ENCODE measurements at regions not wholly inside any gene's neighbourhood (a gene's known extent, or its start where the extent isn't known, plus 50 kb on each side); places are given as distances from the start of the nearest gene placed in this dataset.
"Not testable (repeated sequence)": the region's sequence is repeated elsewhere in the genome, so short reads cannot be mapped to it uniquely, and the experiment has no call there.

DNA sequence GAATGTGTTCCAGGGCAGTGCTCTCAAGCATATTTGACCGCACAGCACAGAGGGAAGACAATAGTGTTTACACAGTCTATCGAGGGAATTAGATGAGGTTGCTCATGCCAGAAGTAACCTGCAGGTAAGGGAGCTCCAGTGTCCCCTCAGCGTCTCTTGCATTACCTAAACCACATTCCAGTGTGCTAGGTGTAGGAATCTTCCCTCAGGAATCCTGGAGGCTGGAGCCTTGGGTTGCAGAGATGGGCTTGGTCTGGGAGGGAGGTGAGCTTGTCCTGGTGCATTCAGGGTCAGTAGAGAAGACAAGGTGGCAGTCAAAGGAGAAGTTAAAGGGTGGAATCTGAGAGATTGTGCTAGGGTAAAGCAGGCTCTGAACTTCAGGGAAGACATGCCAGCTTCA is 56.3 kb downstream of the SOX14 start:
- DNase-seq, result no peak

DNA sequence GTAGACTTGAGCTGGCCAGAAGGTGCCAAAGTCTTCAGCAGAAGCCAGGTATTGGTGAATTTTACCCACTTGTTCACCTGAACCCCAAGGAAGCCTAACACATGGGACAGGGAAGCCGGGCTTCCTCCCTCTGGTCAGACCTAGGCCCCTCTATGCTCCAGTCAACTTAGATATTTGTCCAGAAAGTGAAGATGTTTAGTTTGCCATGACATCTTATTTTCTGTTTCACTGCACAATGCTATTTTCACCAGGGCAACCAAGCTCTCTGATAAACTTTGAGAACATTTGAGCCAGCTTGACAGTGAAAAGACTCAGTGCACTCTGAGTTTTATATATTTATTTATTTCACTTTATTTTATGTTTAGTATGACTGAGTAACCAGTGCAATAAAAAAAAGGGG is 71.0 kb downstream of the SOX14 start:
- no peak for DNase-seq

DNA sequence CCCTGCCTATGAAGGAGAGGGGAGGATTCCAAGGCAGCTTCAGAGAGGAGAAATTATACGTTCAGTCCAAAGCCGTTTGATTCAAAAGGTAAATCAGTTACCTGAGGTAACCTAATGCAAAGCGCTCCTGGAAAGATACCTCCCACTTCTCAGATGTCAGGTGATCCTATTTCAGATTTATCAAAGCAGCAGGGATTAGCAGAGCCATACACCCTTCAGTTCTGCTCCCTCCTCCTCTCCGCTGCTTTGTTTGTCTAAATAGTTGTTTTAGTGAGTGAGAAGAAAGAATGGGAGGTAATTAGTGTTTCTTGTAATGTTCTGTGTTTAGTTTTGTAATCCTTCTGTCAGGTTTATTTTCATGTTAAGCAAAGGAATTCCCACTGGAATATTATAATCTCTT is 81.1 kb downstream of the SOX14 start:
- no peak for DNase-seq

DNA sequence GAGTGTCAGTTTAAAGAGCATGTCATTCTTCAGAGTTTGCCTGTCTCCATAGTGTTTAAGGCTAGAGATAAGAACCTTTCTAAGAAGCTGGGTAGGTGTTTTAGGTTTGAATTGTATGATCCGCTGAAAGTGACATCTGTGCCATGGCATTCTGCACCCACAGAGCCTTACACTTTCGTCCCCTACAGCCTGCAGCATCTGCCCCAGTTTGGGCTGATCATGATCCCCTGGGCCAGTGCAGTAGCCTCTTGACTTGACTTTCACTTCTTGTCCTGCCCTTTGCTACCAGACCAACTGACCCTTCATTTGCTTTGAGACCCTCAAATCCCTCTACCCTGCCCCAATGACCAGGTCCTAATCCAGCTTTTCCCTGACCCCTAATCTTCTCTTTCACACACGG is 81.6 kb downstream of the SOX14 start:
- no peak for DNase-seq

DNA sequence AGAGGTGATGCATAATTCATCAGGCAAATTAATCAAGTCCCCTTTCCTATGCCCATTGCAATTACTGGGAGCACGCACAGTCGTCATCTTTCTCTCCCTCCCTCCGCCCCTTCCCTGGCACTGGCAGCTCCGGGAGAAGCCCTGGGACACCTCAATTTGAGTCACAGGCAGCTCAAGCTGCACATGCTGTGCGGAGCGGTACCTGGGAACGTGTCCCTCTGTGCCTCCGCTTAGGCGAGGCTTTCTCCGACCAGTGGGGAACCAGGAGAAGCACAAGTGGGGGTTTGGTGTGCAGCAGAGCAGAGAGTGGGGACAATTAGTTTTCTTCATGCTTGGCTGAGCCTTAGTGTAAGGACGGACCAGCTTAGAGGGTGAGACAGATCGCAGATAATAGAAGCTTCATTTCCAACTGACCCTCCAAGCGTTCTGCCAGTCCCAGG is 88.3 kb downstream of the SOX14 start:
- no peak for DNase-seq

DNA sequence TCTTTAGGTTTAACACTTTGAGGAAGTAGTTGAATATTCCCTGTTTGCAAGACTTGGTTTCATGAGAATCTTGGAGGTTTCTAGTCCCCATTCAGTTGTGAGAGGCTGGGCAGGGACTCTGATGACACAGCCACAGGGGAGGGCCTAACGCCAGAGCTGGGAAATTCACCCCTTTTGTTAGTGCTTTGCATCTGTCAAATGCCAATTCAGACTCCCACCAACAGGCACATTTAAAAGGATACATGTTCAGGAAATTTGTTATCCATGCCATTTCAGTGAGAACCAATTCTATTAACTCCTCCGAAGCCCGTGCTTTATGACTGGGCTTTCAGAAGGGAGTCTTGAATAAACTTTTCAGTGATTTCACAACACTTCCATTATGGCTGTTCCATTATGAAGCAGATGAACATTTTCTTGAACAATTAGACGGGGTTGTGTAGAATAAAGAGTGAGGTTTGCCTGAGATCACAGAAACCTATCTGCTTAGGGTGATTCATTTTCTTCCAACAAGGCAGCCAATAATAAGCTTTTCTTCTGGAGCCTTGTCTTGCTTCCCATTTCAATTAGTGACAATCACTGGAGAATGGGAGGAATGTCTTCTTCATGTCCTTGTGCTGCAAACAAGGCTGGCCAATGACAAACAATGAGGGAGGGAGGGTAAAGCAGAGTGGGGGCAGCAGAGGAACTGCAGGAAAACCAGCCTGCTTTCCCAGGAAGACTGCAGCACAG is 90.6 kb downstream of the SOX14 start:
- DNase-seq, result no peak

DNA sequence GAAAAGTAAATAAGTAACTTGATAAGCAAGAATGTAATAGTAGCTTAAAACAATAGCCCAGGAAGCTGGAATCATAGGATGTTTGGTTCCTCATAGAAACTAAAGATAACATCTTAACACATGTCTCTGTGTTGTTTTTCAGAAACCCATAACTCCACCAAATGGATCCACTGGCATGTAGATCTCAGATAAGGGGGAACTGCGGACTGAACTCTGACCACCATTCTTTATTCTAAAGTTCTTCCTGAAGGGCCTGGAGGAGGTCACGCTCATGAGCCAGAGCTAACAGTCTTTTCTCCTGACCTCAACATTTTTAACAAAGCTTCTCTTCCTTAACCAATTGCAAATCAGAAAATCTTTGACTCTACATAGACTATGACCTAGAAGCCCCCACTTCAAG is 101.9 kb downstream of the SOX14 start:
- no peak for DNase-seq

DNA sequence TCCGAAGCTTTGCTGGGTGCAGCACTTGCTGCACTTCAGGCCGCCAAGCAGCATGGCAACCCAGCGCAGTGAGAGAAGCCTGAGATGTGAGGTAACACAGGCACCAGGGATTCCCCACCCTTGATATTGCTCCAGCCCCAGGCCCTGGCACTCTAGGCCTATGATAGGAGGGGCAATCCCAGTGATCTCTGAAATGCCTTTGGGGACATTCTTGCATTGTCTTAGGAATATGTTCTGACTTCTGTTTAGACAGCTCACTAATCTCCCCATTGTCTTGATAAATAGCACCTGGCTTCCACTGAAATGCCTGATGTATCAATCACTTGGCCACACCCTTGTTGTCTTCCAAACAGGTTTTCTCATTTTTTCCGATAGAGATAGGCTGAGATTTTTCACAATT is 102.8 kb downstream of the SOX14 start:
- no peak for DNase-seq

DNA sequence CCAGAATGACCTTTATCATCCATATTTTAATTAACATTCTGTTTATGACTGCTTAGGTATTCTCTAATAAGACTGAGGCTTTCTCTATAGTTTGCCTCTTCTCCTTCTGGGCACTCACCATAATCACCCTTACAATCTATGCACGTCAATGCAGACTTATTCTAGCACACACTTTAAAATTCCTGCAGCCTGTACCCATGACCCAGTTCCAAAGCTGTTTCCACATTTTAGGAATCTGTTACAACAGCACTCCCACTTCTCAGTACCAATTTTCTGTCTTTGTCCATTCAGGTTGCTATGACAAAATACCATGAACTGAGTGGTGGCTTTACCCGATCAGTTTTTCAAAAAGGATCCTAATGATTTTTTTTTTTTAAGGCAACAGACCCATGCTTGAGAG is 103.5 kb downstream of the SOX14 start:
- no peak for DNase-seq

DNA sequence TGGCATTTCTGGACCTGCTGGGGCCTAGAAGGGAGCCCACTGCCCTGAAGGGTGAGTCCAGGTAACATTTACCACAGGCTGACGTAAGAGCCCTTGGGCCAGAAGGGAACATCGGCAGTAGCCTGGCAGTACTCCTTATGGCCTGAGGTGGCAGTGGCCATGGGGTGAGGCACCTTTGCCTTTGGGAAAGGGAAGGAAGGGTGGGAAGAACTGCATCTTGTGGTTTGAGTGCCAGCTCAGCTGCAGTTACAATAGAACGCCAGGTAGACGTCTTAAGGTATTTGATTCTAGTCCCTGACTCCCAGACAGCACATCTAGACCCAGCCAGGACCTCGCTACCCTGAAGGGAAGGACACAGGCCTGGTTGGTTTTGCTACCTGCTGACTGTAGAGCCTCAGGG is 104.9 kb downstream of the SOX14 start:
- no peak for DNase-seq

DNA sequence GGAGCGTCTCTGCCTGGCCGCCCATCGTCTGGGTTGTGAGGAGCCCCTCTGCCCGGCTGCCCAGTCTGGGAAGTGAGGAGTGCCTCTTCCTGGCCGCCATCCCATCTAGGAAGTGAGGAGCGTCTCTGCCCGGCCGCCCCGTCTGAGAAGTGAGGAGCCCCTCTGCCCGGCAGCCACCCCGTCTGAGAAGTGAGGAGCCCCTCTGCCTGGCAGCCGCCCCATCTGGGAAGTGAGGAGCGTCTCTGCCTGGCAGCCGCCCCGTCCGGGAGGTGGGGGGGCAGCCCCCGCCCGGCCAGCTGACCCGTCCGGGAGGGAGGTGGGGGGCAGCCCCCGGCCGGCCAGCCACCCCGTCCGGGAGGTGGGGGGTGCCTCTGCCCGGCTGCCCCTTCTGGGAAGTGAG is 108.5 kb downstream of the SOX14 start:
- not testable (repeated sequence) for DNase-seq

DNA sequence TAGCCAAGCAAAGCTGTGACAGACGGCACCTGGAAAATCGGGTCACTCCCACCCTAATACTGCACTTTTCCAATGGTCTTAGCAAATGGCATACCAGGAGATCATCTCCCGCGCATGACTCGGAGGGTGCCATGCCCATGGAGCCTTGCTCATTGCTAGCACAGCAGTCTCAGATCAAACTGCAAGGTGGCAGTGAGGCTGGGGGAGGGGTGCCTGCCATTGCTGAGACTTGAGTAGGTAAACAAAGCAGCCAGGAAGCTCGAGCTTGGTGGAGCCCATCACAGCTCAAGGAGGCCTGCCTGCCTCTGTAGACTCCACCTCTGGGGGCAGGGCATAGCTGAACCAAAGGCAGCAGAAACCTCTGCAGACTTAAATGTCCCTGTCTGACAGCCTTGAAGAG is 113.1 kb upstream of the CLDN18 start:
- DNase-seq, result not testable (repeated sequence)

DNA sequence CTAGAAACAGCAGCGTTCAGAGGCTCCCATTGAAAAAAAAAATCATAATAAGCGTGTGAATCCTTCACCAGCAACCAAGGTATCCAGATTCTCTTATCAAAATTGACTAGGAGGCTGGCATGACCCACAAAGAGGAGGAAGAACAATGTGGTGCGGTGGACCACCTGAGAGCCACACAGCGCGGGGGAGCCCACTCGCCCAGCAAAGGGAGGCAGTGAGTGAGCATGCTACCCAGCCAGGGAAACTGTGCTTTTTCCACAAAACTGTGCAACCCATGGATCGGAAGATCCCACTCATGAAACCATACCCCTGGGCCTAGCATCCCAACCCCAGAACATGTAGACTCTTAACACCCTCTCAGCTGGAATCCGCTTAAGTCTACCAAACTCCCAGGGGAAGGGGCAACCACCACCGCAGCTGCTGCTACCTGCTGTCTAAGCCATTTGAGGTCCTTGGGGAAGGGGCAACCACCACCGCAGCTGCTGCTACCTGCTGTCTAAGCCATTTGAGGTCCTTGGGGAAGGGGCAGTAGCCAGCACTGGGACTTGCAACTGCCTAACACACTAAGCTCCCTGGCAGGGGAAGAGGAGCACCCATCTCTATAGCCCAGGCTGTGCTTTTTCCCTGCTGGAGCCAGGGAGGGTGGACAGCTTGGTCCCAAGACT is 102.8 kb upstream of the CLDN18 start:
- DNase-seq, result no peak

DNA sequence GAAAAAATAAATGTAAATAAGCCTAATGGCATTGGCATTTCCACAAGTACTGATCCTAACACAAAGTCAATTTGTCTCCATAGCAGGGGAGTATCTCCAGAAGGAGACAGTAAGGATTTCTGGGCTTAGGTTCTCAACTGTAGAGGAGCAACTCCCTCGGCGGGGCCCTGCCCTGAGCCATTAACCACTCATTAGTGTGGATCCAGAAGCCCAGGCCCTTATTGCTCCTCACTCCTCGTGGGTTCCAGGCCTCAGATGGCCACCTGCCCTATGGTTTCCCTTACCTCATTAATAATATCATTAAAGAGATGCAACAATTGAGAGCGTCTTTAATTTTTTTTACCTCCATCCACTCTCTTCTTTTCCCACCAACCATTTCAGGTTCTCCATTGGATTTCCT is 85.3 kb upstream of the CLDN18 start:
- DNase-seq, result no peak

DNA sequence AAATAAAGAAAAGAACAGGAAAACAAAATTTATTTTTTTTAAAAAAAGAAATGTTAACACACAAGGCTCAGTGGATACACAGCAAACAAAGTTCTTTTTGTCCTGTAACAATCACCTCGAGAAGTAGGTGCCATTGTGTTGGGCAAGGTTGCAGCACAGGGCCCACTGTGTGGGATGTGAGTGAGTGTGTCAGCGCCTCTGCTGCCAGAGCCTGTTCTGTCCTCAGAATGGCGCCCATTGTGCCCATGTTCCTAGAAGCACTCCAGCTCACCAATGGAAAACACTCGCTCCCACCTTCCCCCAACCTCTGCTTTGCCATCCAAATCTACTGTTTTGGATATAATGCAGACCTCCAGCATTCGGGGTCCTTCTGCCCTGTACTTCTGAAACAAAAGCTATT is 84.9 kb upstream of the CLDN18 start:
- no peak for DNase-seq

DNA sequence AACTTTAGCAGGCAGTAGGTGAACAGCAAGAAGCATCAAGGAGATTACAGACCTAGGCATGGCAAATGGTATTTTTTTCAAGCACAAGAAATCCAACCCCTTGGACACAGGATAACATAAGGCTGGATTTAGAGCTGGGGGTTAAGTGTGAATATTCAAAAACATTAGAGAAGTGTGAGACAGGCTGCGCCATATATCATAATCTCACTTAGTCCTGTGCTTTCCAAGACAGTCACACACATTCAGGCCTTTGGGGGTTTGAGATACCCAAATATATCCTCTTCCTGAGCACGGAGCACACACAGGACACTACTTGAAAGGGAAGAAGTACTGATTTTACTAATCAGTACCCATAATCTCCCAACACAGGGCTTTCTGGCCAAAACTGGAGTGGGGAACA is 83.0 kb upstream of the CLDN18 start:
- DNase-seq, result no peak

DNA sequence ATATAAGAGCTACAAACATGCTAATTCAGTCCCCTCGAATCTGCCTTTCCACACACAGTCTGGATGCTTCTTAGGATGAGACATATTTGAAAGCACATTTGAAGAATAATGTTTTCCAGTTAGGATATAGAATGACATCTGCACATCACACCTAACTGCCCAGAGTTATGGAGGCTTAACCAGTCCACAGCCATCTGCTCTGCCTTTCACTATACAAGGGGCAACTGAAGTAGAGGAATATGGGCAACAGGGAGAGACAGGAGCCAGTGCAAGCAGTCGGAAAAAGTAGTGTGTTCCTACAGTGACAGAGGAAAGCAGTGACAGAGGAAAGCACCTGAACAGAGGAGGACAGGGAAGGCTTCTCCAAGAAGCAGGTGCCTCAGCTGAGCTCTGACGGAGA is 79.0 kb upstream of the CLDN18 start:
- DNase-seq, result no peak

DNA sequence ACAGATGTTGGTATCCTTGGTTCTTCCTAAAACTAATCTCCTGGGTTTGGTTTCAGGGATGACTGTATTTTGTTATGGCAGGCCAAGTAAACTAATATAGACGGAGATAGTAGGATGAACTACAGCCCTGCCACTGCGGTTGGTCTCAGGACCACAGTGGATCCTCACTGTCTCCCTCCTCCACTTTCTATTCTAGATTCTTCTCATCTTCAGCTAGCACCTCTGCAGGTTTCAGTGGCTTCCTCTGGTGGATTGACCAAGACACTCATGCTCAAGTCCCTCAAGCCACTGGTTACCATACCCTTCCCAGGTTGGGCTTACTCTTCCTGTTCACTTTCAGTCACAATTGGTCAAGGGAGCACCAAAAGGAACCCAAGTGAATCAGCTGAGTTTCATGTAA is 71.1 kb upstream of the CLDN18 start:
- no peak for DNase-seq

DNA sequence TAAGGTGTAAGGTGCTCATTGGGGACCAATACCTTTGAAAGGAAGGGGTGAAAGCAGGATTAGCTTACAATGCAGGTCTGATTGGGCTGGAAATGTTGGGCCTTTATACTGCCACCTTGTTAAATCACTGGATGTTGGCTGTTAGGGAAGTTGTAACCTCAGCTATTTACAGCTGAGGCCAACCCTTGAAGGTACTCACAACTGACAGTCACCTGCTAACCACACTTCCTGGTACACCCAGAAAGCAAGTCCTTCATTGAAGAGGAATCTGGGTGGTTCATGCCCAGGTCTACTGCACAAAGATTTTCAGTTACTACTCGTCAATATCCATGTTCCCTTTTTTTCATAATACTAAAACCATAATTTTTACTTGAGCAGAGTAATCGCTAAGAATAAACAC is 65.4 kb upstream of the CLDN18 start:
- peak; percentile 1 for DNase-seq

DNA sequence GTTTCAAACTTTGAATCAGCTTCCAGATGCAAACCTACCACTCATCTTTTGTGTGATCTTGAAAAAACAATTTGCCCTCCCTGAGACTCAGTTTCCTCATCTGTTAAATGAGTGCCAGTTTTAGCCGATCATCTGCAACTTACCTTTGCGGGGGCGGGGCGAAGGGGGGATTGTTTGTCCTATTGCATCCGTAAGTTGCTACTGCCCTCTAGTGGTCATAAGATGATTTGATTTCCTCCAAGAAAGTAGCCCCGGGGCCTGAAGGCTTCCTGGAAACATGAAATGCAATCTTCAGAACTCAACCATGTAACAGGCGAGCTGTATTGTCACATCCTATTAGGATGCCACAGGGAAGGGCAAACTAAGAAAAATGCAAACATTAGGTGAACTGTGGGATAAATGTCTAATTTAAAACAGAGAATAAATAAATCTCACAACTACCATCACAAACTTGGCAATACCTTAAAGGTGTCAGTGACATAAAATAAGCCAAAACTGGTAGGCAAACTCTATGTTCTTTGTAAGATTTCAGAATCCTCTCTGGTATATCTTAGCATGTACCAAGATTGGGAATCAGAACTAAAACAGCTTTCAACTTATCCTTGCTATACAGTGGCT is 63.5 kb upstream of the CLDN18 start:
- DNase-seq, result peak; percentile 68

DNA sequence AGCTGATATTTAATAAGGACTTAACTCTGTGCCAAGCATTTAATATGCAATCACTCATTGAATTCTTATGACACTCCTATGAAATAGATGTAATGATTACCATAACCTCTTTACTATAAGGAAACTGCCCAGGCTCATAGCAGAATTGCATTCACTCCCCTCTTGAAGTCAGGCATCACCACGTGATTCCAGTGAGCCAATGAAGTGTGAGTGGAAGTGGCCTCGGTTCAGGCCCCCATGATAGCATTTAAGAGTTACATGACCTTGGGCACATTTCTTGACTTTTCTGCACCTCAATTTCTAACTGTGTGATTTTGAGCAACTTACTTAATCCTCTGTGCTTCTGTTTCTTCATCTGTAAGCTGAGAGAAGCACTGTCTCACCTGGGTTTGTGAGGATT is 62.8 kb upstream of the CLDN18 start:
- no peak for DNase-seq

DNA sequence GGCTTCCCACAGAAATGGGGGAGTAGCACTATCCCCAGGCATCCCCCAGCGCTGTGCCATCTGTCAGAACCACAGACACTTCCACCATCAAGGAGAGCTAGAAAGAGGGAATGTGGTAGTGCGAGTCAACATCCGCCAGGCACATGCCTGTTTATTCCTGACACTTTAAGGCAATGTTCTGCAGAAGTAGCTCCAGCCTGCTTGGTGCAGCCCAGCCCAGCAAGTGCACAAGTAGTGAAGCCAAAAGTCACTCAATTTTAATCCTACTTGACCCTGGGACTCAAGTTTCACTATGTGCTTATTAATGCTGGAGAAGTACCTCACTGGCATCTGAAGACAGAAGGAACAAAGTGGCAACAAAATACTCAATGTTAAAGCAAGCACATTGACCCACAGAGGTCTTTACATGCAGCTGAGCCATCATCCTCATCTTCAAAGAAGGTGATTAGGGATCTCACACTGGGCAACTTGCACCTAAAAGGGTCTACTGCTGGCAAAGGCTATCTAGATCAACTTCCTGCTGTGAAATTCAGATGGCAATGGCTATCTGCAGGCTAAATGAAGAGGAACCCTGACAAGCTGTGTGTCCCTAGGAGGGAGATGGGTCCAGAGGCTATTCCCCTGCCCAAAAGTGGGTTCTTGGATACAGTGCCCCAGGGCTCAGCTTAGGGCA is 61.4 kb upstream of the CLDN18 start:
- DNase-seq, result no peak

DNA sequence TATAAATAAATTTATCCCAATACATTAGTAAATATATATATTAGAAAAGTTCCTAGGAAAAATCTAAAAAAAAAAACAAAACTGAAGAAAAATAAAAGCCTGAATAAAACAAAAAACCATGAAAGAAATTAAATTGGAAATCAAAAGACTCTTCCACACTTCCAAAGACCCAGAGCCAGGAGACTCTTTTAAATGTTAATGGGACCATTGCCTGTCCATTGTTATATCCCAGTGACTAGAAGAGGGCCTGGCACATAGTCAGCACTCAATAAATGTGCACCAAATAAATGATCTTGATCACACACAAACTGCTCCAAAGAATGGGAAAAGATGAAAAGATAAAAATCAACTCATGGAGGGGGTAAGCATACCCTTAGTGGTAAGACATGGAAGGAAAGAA is 51.3 kb upstream of the CLDN18 start:
- DNase-seq, result no peak

Data from DMS153 (cell line).